Heart left ventricle (tissue), 16 donors: ENCODE measurements at regions not wholly inside any gene's neighbourhood (a gene's known extent, or its start where the extent isn't known, plus 50 kb on each side); places are given as distances from the start of the nearest gene placed in this dataset.

ENCODE experiments used
- ATAC-seq, 4 donors: fragments of 200-7000 bp; cut with Tn5 transposase; one replicate each; pipeline ENCODE4 v1.9.1; 2020 to 2022; ENCODE audit warnings: moderate library complexity in 4 of 4, mild to moderate bottlenecking in 3 of 4, moderate number of reproducible peaks in 1 of 4
- DNase-seq, 5 donors: peaks; one replicate each; pipeline ENCODE4 v3.0.0-alpha.2; 2020
- H3K27ac ChIP-seq, 12 donors: fragments of 200-600 bp; sonication (generic) in 4 of 12; one replicate each; pipeline versions ENCODE4 v1.5.0 to v1.8.0; 2016 to 2022; ENCODE audit warnings: mild to moderate bottlenecking in 2 of 12
- H3K27me3 ChIP-seq, 9 donors: fragments of 200-600 bp; sonication (generic) in 2 of 9; one replicate each; pipeline versions ENCODE4 v1.5.1 to v1.8.0; 2016 to 2022; ENCODE audit warnings: mild to moderate bottlenecking in 3 of 9
- H3K36me3 ChIP-seq, 9 donors: fragments of 200-600 bp; sonication (generic) in 2 of 9; one replicate each; pipeline versions ENCODE4 v1.5.0 to v1.8.0; 2018 to 2022; ENCODE audit warnings: mild to moderate bottlenecking in 2 of 9
- H3K4me1 ChIP-seq, 12 donors: fragments of 200-600 bp; sonication (generic) in 4 of 12; one replicate each; pipeline versions ENCODE4 v1.5.0 to v1.8.0; 2016 to 2022; ENCODE audit warnings: mild to moderate bottlenecking in 3 of 12
- H3K4me3 ChIP-seq, 12 donors: fragments of 200-600 bp; sonication (generic) in 4 of 12; one replicate each; pipeline versions ENCODE4 v1.5.0 to v1.8.0; 2017 to 2022; ENCODE audit warnings: mild to moderate bottlenecking in 9 of 12, moderate library complexity in 4 of 12
- H3K9me3 ChIP-seq, 12 donors: fragments of 200-600 bp; sonication (generic) in 4 of 12; one replicate each; pipeline versions ENCODE4 v1.5.0 to v1.8.0; 2016 to 2022; ENCODE audit warnings: mild to moderate bottlenecking in 1 of 12
- POLR2A ChIP-seq, 2 donors: fragments of 450-650 bp; IDR thresholded peaks; one replicate each; pipeline ENCODE4 v1.6.1; 2017; ENCODE audit warnings: antibody characterized with exemption in 2 of 2, mild to moderate bottlenecking in 2 of 2, moderate library complexity in 2 of 2
- WGBS, 4 donors: extraction: QIAGEN DNeasy Blood & Tissue Kit in 2 of 4; methylation state at CpG; one replicate each; pipeline versions ENCODE4 v1.1.5 to v1.1.7; 2013 to 2018; 5-methylcytosine and 5-hydroxymethylcytosine counted together
- intact Hi-C, 10 donors: fragments of 100-400 bp; cut with DNase I; formaldehyde crosslinking; loops; one replicate each; pipeline versions ENCODE4 v1.11.1 to v1.14.2; 2022
- TF ChIP-seq, protein P1 (sequence below), 12 donors: fragments of 200-600 bp; sonication (generic) in 4 of 12; IDR thresholded peaks; one replicate each; pipeline versions ENCODE4 v1.5.0 to v1.8.0; 2018 to 2022; ENCODE audit warnings: antibody characterized with exemption in 12 of 12, mild to moderate bottlenecking in 5 of 12
- donor health status: ischemic (EF 13 %, LVEDD 7.1; RV severe dilation, severe dysfunction).
- donor health status: healthy with polysubstance abuse.
- donor health status: DM: no; HTN: yes; CAD: no.
- donor health status: DM: no; HTN: no; CAD: no.
- donor health status: ischemic (EF 25% LVEDD 6.9; RV normal size, moderate dysfunction).
- donor health status: ischemic (EF 25% LVEDD 5.7; RV mildly dilated, moderate dysfunction).
- donor health status: healthy.
- donor health status: DM: yes; HTN: yes; CAD: no.
- donor health status: ischemic (EF 35%, LVEDD 5.7; RV mildly dilated, moderate dysfunction).
- donor health status: nonischemic (EF 11% LVEDD 7.7; RV severe dilation, severe dysfunction).
- donor health status: DM: yes; HTN: yes; CAD: no.
- donor health status: PGD.
- donor health status: ischemic (EF 29% LVEDD 5.4; RV normal size, mild dysfunction).
- donor health status: nonischemic (EF 23%, LVEDD 6.1; RV moderate dilation, normal function).

DNA sequence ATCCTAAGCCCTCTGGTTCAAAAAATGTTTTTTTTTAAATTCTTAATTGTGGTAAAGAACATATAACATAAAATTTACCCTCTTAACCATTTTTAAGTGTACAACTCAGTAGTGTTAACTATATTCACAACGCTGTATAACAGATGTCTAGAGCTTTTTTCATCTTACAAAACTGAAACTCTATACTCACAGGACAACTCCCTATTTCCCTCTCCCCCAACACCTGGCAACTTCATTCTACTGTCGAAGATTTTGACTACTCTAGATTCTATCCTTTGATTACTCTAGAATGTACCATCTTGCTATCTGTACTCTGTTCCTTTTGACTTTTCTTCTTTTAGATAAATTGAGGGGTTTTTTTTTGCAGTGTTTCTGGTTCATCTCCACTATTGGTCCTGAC, 200.4 kb downstream of the KLF12 start:
- H3K27ac ChIP-seq: no peak overlapping the region
- 68 to 82% (median 78%) methylated on average over 2 of the region's 2 CpGs for WGBS, 4 donors

DNA sequence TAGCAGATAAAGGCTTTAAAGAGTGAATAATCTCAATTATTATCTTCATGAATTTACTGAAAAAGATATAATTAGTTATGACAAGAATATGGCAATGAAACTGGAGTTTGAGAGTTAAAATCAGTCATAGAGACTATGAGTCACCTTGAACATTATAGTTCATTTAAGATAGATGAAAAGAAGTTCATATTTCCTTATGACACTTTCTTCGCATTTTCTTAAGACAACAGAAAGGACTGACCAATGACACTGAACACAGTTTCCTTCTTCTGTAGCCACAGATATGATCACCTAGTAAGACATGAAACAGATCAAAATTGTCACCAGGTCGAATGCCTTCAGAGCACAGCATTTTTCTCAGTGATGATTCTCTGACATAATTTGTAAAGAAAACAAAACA, 202.1 kb downstream of the KLF12 start:
- no peaks in the 10 kb centered on the region for H3K27me3 ChIP-seq
- WGBS, 4 donors: 81 to 87% (median 84%) methylated on average over 2 of the region's 2 CpGs
- no peaks in the 10 kb centered on the region for H3K36me3 ChIP-seq
- TF ChIP-seq, protein P1, sequence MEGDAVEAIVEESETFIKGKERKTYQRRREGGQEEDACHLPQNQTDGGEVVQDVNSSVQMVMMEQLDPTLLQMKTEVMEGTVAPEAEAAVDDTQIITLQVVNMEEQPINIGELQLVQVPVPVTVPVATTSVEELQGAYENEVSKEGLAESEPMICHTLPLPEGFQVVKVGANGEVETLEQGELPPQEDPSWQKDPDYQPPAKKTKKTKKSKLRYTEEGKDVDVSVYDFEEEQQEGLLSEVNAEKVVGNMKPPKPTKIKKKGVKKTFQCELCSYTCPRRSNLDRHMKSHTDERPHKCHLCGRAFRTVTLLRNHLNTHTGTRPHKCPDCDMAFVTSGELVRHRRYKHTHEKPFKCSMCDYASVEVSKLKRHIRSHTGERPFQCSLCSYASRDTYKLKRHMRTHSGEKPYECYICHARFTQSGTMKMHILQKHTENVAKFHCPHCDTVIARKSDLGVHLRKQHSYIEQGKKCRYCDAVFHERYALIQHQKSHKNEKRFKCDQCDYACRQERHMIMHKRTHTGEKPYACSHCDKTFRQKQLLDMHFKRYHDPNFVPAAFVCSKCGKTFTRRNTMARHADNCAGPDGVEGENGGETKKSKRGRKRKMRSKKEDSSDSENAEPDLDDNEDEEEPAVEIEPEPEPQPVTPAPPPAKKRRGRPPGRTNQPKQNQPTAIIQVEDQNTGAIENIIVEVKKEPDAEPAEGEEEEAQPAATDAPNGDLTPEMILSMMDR (IDR thresholded peaks at IDR 0.05): no peak
- TF ChIP-seq POLR2A (IDR thresholded peaks at IDR 0.05): no peak
- no peak overlapping the region for H3K27ac ChIP-seq
- intact Hi-C loops: loop anchor here in 1 of 10 donors (10.0 kb wide), 1 partner anchor 97 kb away; no protein-coding TSS in a partner anchor
- H3K9me3 ChIP-seq: no peaks in the 10 kb centered on the region
- no peak for ATAC-seq
- DNase-seq: no peak
- no peak overlapping the region for H3K4me3 ChIP-seq
- peaks cover 0 to 11% (median under 1%) of the 10 kb centered on the region in 12 donors for H3K4me1 ChIP-seq

More for the DNA sequence above, 200.4 kb downstream of the KLF12 start:
- DNase-seq (no peak), ATAC-seq (no peak)
- no peaks in the 10 kb centered on the region for H3K27me3 ChIP-seq
- TF ChIP-seq, protein P1 (IDR thresholded peaks at IDR 0.05): no peak
- TF ChIP-seq POLR2A (IDR thresholded peaks at IDR 0.05): no peak
- intact Hi-C loops: loop anchor here in 1 of 10 donors (10.0 kb wide), 1 partner anchor 99 kb away; no protein-coding TSS in a partner anchor
- no peaks in the 10 kb centered on the region for H3K9me3 ChIP-seq
- no peak overlapping the region for H3K4me3 ChIP-seq
- no peaks in the 10 kb centered on the region for H3K36me3 ChIP-seq
- peaks cover 0 to 18% (median 3%) of the 10 kb centered on the region in 12 donors for H3K4me1 ChIP-seq

DNA sequence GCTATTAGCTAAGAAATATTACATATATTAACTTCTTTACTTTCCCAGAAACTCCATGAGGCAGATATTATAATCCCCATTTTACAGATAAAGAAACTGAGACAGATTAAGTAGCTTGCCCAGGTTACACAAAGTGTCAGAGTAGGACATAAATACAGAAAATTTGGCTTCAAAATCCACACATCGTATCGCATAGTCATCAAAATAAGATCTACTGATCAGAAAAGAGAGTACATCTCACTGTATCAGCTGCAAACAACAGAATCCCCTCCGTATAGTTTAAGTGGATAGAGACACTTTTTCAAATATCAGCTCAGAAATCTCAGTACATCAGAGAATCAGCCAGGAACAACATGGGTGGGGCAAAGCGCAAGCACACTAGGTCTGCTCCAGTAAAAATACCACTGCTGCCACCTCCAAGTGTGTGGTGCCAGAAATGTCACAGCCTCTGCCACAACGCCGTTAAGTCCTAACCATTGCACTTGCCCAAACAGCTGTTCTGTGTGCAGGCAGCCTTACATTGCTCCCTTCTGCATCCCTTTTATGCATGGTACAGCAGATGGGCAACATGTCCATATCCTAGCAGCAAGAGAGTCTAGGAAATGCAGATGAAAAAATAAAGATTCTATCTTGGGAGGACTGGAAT, 204.8 kb downstream of the KLF12 start:
- Histone ChIP-seq H3K27ac (no peak overlapping the region), H3K4me3 (no peak overlapping the region), H3K4me1 (peaks cover 0 to 4% (median 0%) of the 10 kb centered on the region in 12 donors), H3K27me3 (no peaks in the 10 kb centered on the region), H3K9me3 (no peaks in the 10 kb centered on the region), H3K36me3 (no peaks in the 10 kb centered on the region)
- no peak for DNase-seq
- no peak for ATAC-seq
- TF ChIP-seq, protein P1 (IDR thresholded peaks at IDR 0.05): no peak
- no peak for TF ChIP-seq POLR2A (IDR thresholded peaks at IDR 0.05)
- 94 to 97% (median 95%) methylated on average over 6 of the region's 6 CpGs for WGBS, 4 donors
- intact Hi-C loops: no loop called here

DNA sequence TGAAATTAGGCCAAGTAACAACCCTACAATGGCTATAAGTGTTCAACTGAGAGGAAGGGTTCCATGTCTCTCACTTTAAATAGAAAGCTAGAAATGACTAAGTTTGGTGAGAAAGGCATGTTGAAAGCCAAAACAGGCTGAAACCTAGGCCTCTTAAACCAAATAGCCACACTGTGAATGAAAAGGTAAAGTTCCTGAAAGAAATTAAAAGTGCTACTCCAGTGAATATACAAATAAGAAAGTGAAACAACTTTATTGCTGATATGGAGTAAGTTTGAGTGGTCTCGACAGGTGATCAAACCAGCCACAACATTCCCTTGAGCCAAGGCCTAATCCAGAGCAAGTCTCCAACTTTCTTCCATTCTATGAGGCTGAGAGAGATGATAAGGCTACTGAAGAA, 209.6 kb downstream of the KLF12 start:
- 88 to 99% (median 94%) methylated on average over 1 of the region's 1 CpG for WGBS, 4 donors
- Histone ChIP-seq H3K27ac (no peak overlapping the region), H3K4me3 (no peak overlapping the region), H3K9me3 (no peaks in the 10 kb centered on the region), H3K36me3 (no peaks in the 10 kb centered on the region), H3K4me1 (peaks cover 0 to 13% (median 2%) of the 10 kb centered on the region in 12 donors), H3K27me3 (no peaks in the 10 kb centered on the region)
- no peak for TF ChIP-seq POLR2A (IDR thresholded peaks at IDR 0.05)
- TF ChIP-seq, protein P1 (IDR thresholded peaks at IDR 0.05): no peak
- ATAC-seq (no peak), DNase-seq (no peak)
- intact Hi-C loops: no loop called here
